ENCODE measurements at regions not wholly inside any gene's neighbourhood (a gene's known extent, or its start where the extent isn't known, plus 50 kb on each side); places are given as distances from the start of the nearest gene placed in this dataset.

DNA sequence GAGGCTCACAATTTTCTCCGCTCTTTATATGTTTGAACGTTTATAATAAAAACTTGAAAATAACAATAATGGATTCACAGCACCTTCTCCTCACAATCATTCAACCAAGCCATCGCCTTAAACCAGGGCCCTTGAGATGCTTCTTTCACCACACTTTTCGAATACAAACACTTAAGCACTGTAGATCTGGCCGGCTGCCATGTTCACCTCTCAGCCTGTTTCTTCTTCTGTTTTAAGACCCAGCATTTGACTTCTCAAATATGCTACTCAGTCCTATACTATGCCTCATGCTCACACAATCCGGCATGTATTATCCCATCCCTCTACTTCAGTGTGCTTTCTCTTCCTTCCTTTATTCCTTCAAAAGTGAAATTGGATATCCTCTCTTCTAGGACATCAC is 280.6 kb downstream of the TFEC start:
- TF ChIP-seq, protein P1, sequence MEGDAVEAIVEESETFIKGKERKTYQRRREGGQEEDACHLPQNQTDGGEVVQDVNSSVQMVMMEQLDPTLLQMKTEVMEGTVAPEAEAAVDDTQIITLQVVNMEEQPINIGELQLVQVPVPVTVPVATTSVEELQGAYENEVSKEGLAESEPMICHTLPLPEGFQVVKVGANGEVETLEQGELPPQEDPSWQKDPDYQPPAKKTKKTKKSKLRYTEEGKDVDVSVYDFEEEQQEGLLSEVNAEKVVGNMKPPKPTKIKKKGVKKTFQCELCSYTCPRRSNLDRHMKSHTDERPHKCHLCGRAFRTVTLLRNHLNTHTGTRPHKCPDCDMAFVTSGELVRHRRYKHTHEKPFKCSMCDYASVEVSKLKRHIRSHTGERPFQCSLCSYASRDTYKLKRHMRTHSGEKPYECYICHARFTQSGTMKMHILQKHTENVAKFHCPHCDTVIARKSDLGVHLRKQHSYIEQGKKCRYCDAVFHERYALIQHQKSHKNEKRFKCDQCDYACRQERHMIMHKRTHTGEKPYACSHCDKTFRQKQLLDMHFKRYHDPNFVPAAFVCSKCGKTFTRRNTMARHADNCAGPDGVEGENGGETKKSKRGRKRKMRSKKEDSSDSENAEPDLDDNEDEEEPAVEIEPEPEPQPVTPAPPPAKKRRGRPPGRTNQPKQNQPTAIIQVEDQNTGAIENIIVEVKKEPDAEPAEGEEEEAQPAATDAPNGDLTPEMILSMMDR (conservative IDR thresholded peaks at IDR 0.05; ENCODE audit: low read depth, low read length): no peak
- TF ChIP-seq MAZ (IDR thresholded peaks at IDR 0.05; ENCODE audit: borderline replicate concordance, low read depth, low read length) (no peak), FOS (IDR thresholded peaks at IDR 0.05; ENCODE audit: low read depth, low read length) (no peak), POLR2A (IDR thresholded peaks at IDR 0.05; ENCODE audit: low read depth, low read length) (no peak), RCOR1 (IDR thresholded peaks at IDR 0.05; ENCODE audit: insufficient replicate concordance, low read length) (no peak), SMC3 (IDR thresholded peaks at IDR 0.05; ENCODE audit: low read depth, low read length) (no peak), MAFK (IDR thresholded peaks at IDR 0.05; ENCODE audit: low read depth, low read length) (no peak), CEBPB (IDR thresholded peaks at IDR 0.05; ENCODE audit: low read depth, low read length) (no peak), MXI1 (IDR thresholded peaks at IDR 0.05; ENCODE audit: borderline replicate concordance, low read depth, low read length) (no peak), RFX5 (IDR thresholded peaks at IDR 0.05; ENCODE audit: low read depth, low read length) (no peak), CHD1 (IDR thresholded peaks at IDR 0.05; ENCODE audit: low read depth, low read length) (no peak), BHLHE40 (IDR thresholded peaks at IDR 0.05; ENCODE audit: low read depth, low read length) (no peak), NFE2L2 (IDR thresholded peaks at IDR 0.05; ENCODE audit: low read depth, low read length) (no peak)
- TF ChIP-seq, protein P2, sequence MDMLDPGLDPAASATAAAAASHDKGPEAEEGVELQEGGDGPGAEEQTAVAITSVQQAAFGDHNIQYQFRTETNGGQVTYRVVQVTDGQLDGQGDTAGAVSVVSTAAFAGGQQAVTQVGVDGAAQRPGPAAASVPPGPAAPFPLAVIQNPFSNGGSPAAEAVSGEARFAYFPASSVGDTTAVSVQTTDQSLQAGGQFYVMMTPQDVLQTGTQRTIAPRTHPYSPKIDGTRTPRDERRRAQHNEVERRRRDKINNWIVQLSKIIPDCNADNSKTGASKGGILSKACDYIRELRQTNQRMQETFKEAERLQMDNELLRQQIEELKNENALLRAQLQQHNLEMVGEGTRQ (IDR thresholded peaks at IDR 0.05; ENCODE audit: low read depth, low read length): no peak
